Right cardiac atrium (tissue), 5 donors: ENCODE measurements at regions not wholly inside any gene's neighbourhood (a gene's known extent, or its start where the extent isn't known, plus 50 kb on each side); places are given as distances from the start of the nearest gene placed in this dataset.
A peak's percentile ranks its signal among the peaks of the same experiment; 100 is the strongest.
"Not testable (repeated sequence)": the region's sequence is repeated elsewhere in the genome, so short reads cannot be mapped to it uniquely, and the experiment has no call there.

Experiments
- ATAC-seq, 2 donors: fragments of 200-7000 bp; cut with Tn5 transposase; one replicate each; pipeline versions ENCODE4 v1.8.0 to v1.9.1; 2020; ENCODE audit warnings: moderate library complexity in 2 of 2, mild to moderate bottlenecking in 1 of 2
- DNase-seq, 3 donors: peaks; one replicate each; pipeline ENCODE4 v3.0.0-alpha.2; 2020
- H3K27ac ChIP-seq: one replicate; pipeline ENCODE4 v1.5.1; 2013; ENCODE audit warnings: mild to moderate bottlenecking, low read length, control low read depth, moderate library complexity
- H3K27me3 ChIP-seq: one replicate; pipeline ENCODE4 v1.6.1; 2013; ENCODE audit not compliant: control insufficient read depth, insufficient read depth
- H3K4me1 ChIP-seq: one replicate; pipeline ENCODE4 v1.6.1; 2013; ENCODE audit warnings: low read length; ENCODE audit not compliant: control insufficient read depth, insufficient read depth
- H3K4me3 ChIP-seq: one replicate; pipeline ENCODE4 v1.5.1; 2013; ENCODE audit warnings: low read length, control low read depth
- H3K9me3 ChIP-seq: one replicate; pipeline ENCODE4 v1.6.1; 2013; ENCODE audit warnings: low read length; ENCODE audit not compliant: control insufficient read depth
- WGBS: extraction: QIAGEN DNeasy Blood & Tissue Kit; methylation state at CpG from one replicate; pipeline ENCODE4 v1.1.7; 2013; 5-methylcytosine and 5-hydroxymethylcytosine counted together
- intact Hi-C, 4 donors: fragments of 100-400 bp; cut with DNase I; formaldehyde crosslinking; loops; one replicate each; pipeline versions ENCODE4 v1.11.0 to v1.14.0; 2022 to 2023
- donor health status: healthy with polysubstance abuse.
- donor health status: DM: no; HTN: yes; CAD: no.
- donor health status: DM: no; HTN: no; CAD: no.
- donor health status: DM: no; HTN: yes; CAD: no; lungs with severe emphysema.
- donor health status: DM: yes; HTN: yes; CAD: no.

DNA sequence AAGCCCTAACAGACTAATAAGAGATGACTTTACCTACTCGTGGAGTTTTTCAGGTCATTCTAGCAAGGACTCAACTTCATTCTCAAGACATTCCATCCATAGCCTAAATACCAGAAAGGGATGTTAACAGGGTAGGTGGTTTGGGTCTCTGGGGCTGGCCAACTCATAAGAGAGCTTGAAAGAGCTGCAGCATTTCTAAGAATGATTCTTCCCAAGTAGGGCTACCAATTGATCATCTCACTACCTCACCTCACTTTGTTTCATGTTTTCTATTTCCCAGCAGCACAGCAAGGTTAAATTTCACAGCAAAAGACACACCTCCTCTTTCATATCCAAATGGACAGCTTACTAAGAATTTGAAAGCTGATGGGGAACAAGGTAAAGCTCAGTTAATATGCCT, 614.8 kb upstream of the DIPK2B start:
- H3K27ac ChIP-seq = no peak overlapping the region
- H3K9me3 ChIP-seq = no peaks in the 10 kb centered on the region
- H3K4me1 ChIP-seq = no peaks in the 10 kb centered on the region
- intact Hi-C loops = no loop called here
- DNase-seq = no peak
- no peaks in the 10 kb centered on the region for H3K27me3 ChIP-seq
- WGBS = 70% methylated on average over 1 of the region's 1 CpG
- H3K4me3 ChIP-seq = no peak overlapping the region
- ATAC-seq = no peak

DNA sequence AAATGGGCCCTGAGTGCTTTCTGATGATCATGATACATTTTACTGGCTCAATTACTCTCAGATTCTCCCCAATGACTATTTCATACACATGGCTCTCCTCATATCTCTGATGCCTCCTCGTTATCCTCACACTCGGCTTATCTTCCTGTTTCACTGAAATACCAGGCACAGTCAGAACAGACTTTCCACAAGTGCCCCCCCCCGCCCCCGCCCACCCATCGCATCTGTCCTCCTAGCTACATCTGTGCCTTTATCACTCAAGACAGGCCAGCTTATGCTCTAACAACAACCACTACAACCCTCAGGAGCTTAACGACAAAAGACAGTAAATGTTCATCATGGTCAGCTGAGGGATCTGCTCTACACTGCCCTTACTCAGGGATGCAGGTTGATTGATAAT, 610.6 kb upstream of the DIPK2B start:
- Histone ChIP-seq H3K4me1 (peaks cover 1% of the 10 kb centered on the region), H3K9me3 (no peaks in the 10 kb centered on the region), H3K27ac (no peak overlapping the region), H3K27me3 (no peaks in the 10 kb centered on the region), H3K4me3 (no peak overlapping the region)
- WGBS = 54% methylated on average over 6 of the region's 6 CpGs
- no peak for DNase-seq
- no peak for ATAC-seq
- intact Hi-C loops = no loop called here

DNA sequence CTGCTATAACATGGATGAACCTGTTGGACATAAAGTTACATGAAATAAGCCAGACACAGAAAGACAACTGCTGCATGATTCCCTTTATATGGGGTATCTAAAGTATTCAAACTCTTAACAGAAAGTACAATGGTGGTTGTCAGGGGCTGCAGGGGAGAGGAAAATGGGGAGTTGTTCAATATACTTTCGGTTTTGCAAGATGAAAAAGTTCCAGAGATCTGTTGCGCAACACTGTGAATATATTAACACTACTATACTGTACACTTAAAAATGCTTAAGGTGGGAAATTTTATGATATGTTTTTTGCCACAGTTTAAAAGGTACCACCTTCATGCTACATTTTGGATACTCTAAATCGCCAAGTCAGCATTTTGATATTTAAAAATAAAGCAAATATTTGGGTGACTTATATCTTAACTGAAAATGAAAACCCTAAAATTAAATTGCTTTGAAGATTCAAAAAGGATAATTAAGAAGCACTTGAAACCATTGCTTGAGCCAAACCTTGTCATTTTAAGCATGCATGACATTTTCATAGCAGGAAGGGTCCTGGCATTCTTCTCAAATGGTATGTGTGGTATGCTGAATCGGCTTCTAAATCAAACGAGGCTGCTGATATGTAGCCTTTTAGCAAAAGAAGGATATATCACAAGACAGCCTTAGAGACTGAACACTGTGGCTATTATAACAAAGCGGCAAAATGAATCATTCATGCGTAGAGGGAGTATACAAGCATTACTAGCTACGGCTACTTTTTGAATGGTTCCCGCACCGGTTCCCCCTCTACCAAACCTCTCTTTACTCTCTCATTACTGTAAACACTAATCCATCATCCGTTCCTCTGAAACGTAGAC, 607.1 kb upstream of the DIPK2B start:
- no peak overlapping the region for H3K27ac ChIP-seq
- no peaks in the 10 kb centered on the region for H3K27me3 ChIP-seq
- WGBS = 33% methylated on average over 12 of the region's 12 CpGs
- intact Hi-C loops = no loop called here
- H3K4me3 ChIP-seq = no peak overlapping the region
- peak in 1 of 2 donors; percentile 37 for ATAC-seq
- DNase-seq = no peak
- H3K9me3 ChIP-seq = no peaks in the 10 kb centered on the region
- H3K4me1 ChIP-seq = peaks cover 1% of the 10 kb centered on the region

DNA sequence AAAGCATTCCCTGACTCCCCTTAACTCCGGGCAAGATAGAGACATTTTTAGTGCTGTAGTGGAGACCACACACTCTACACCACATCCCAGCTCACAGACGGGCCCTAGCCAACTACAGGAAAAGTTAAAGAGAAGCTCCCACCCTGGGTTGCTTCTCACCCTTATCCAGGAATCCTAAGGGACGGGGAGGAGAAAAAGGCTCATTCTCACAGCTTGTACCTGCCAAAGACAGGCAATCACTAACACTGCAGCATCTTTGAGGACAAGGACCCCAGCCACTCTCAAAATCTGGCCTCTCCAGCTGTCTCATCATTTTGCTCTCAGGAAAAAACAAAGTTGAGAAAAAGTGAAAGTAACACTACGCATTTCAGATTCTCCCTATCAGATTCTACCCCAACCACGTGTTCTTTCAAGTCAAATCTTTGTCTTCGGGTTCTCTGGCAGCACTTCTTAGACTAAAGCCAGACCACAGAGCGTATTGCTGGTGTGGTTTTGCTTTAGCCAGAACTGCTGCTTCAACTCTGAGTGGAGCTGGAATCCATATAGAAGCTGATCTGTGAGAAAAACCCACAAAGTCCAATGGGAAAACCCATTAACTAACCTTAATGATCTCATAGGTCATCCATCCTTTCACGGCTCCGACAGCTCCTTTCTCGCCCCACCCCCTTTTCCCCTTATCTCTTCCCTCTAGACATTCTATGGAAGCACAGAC, 605.9 kb upstream of the DIPK2B start:
- Histone ChIP-seq H3K4me3 (peak overlapping the region; percentile 41), H3K4me1 (peaks cover 1% of the 10 kb centered on the region), H3K9me3 (no peaks in the 10 kb centered on the region), H3K27me3 (no peaks in the 10 kb centered on the region), H3K27ac (peak overlapping the region; percentile 45)
- WGBS = 12% methylated on average over 10 of the region's 10 CpGs
- intact Hi-C loops = no loop called here
- DNase-seq = no peak
- peak in 1 of 2 donors; percentile 26 for ATAC-seq

DNA sequence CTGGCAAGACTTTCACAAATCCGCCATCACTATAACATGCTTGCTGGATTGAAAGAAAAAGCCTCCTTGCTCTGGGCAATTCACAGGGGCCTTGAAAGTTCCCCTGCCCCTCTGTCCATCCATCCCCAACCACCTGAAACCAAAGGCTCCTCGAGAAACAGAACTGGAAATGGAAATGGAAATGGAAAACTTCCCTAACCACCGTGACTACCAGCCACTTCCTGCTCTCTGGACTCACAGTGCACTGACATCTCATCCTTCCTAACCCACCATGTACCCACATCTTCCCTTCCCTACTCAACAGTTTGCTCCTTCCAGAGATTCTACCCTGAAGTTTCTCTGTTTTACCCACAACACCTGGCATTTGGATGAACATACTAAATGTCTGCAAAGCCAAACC, 603.6 kb upstream of the DIPK2B start:
- no peak for ATAC-seq
- H3K9me3 ChIP-seq = no peaks in the 10 kb centered on the region
- intact Hi-C loops = no loop called here
- H3K4me1 ChIP-seq = peaks cover 1% of the 10 kb centered on the region
- no peak overlapping the region for H3K27ac ChIP-seq
- 75% methylated on average over 3 of the region's 3 CpGs for WGBS
- no peaks in the 10 kb centered on the region for H3K27me3 ChIP-seq
- H3K4me3 ChIP-seq = no peak overlapping the region
- DNase-seq = no peak

DNA sequence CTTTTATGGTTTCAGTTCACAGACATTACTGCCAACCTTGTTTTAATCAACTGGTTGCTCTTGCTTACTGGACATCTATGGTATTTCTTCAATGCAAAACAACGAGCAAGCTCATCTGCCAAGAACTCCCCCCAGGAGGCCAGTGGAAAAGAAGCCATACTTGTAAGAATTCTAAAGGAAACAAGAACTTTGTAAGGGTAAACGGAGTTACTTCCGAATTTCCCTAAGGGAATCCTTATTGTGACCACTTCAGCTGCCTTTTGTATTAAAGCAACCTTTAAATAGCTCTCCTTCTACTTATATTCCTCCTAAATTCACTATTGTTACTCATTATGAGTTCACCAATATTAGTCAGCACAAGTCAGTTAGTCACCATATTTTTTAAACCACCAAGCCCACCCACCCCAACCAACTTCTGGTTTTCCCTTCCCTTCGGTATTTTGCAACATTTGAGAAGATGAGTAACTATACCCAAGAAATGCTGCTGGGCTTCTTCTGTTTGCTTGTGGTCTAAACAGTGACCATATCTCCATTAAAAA, 602.8 kb upstream of the DIPK2B start:
- Histone ChIP-seq H3K27ac (no peak overlapping the region), H3K9me3 (no peaks in the 10 kb centered on the region), H3K4me3 (no peak overlapping the region), H3K27me3 (no peaks in the 10 kb centered on the region), H3K4me1 (peaks cover 1% of the 10 kb centered on the region)
- 57% methylated on average over 4 of the region's 4 CpGs for WGBS
- DNase-seq (no peak), ATAC-seq (no peak)
- intact Hi-C loops = no loop called here

DNA sequence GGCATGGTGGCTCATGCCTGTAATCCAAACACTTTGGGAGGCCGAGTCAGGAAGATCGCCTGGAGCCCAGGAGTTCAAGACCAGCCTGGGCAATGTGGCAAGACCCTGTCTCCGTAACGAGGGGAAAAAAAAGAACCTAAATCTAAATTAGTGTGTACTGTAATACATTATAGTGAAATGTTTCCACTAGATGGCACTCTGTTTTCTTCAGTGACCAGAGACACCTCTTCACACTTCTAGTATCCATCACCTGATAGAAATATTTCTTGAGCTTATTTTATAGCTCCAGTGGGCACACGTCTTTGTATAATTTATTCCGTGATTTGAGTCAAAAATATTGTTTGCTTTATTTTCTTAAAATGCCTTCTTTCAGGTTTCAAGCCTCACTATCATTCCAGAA, 600.9 kb upstream of the DIPK2B start:
- Histone ChIP-seq H3K27me3 (no peaks in the 10 kb centered on the region), H3K27ac (no peak overlapping the region), H3K4me1 (no peaks in the 10 kb centered on the region), H3K4me3 (no peak overlapping the region), H3K9me3 (no peaks in the 10 kb centered on the region)
- 47% methylated on average over 6 of the region's 6 CpGs for WGBS
- intact Hi-C loops = no loop called here
- ATAC-seq (peak in 1 of 2 donors; percentile 55), DNase-seq (no peak)

DNA sequence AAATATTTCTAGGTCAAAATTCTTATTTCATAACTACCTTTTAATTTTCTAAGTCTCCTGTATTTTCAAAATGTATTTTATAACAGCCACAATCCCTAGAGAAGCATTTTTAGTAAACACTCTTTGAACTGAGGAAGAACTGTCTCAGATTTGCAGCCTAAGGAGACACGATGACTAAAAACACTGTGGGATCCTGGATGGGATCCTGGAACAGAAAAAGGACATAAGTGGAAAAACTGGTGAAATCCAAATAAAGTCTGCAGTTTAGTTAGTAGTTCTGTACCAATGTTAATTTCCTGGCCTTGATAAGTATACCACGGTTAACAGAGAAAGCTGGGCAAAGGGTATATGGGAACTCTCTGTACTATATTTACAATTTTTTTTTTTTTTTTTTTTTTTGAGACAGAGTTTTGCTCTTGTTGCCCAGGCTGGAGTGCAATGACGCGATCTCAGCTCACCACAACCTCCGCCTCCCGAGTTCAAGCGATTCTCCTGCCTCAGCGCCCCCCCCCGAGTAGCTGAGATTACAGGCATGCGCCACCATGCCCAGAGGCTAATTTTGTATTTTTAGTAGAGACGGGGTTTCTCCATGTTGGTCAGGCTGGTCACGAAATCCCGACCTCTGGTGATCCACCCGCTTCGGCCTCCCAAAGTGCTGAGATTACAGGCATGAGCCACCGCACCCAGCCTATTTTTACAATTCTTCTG, 600.2 kb upstream of the DIPK2B start:
- WGBS = 78% methylated on average over 14 of the region's 16 CpGs
- H3K27me3 ChIP-seq, H3K4me1 ChIP-seq, intact Hi-C loops, H3K4me3 ChIP-seq, ATAC-seq, DNase-seq, H3K27ac ChIP-seq, H3K9me3 ChIP-seq: not testable (repeated sequence)

DNA sequence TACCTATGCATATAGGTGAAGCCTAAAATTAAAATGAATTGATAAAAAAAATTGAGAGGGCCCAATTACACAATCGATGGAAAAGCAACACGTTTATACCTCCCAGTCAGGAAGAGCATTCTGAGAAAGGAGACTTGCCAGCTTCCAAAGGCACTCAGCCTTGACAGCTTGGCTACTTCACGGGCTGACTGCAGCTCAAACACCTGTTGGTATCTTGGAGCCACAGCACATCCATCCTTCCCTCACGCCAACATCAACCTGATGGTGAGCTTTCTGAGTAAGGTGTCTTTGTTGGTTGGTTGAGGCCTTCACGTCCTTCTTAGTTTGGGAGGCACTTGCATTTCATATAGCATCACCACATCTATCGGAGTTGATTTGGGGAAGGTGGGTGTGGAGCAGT, 598.9 kb upstream of the DIPK2B start:
- Histone ChIP-seq H3K4me3 (no peak overlapping the region), H3K27me3 (no peaks in the 10 kb centered on the region), H3K4me1 (no peaks in the 10 kb centered on the region), H3K27ac (no peak overlapping the region), H3K9me3 (no peaks in the 10 kb centered on the region)
- DNase-seq = no peak
- intact Hi-C loops = no loop called here
- WGBS = 89% methylated on average over 6 of the region's 6 CpGs
- ATAC-seq = no peak

DNA sequence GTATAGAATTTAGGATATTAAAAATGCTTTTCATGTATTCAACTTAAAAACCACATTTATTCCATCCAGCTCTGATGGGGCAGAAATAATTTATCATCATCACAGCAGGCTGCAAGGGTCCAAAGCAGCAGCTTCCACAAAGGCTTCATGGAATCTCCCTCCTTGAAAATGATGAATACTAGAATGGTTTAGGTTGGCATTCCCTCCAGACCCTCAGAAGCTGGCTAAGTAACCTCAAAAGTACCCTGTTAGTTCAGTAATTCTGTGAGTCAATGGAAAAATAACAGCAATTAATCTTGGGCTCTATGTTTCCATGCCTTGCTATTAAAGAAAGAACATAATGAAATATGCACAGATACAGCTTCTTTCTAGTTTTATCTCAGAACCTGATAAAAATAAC, 594.9 kb upstream of the DIPK2B start:
- no peak for DNase-seq
- no peaks in the 10 kb centered on the region for H3K27me3 ChIP-seq
- H3K4me1 ChIP-seq = no peaks in the 10 kb centered on the region
- H3K4me3 ChIP-seq = no peak overlapping the region
- H3K9me3 ChIP-seq = no peaks in the 10 kb centered on the region
- ATAC-seq = no peak
- no peak overlapping the region for H3K27ac ChIP-seq
- intact Hi-C loops = no loop called here

DNA sequence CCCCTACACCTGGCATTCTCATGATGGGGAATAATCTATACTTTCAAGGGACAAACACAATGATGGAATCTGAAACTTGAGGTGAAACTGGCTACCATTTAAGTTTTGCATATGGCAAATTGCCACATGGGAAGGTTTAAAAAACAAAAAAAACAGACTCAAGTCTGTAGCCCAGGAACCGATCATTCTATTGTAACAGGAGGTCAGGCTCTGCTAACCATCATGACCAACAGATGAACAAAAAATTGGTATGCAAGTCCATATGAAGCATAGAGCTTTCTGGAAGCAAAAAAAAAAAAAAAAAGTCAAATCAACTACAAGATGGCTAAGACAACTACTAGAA, 594.3 kb upstream of the DIPK2B start:
- no peak overlapping the region for H3K27ac ChIP-seq
- ATAC-seq (no peak), DNase-seq (no peak)
- H3K4me1 ChIP-seq = peaks cover 2% of the 10 kb centered on the region
- WGBS = 91% methylated on average over 1 of the region's 1 CpG
- no peaks in the 10 kb centered on the region for H3K27me3 ChIP-seq
- no peaks in the 10 kb centered on the region for H3K9me3 ChIP-seq
- H3K4me3 ChIP-seq = no peak overlapping the region
- intact Hi-C loops = no loop called here
